NCI-H1092 (cell line): ENCODE measurements at regions not wholly inside any gene's neighbourhood (a gene's known extent, or its start where the extent isn't known, plus 50 kb on each side); places are given as distances from the start of the nearest gene placed in this dataset.
"Not testable (repeated sequence)": the region's sequence is repeated elsewhere in the genome, so short reads cannot be mapped to it uniquely, and the experiment has no call there.

ENCODE experiments used
- DNase-seq: peaks from one replicate; lab custom pipeline; 2025; lab: John Stamatoyannopoulos, UW

GRCh38 chr3:3447641-3448040 is 268.1 kb upstream of the CRBN start:
- DNase-seq = no peak

DNA sequence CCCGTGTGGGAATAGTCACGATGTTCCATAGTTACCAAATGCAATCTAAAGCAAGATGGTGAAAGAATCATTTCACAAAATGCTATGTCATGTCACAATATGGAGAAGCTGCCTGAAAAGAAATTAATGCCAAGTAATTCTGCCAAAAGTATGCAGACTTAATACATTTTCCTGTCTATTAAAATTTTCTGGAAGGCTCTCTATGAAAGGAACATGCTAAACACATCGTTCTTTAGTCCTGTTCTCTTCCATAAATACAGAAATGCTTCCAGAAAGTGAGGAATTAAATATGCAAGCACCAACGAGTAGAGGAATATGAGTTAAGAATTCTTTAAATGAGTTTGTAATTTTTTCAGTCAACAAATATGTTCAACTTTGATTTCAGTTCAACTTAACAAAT is 266.8 kb upstream of the CRBN start:
- DNase-seq = no peak

- no peak for DNase-seq
Measured at GRCh38 chr3:3443482-3443881, 264.0 kb upstream of the CRBN start.

DNA sequence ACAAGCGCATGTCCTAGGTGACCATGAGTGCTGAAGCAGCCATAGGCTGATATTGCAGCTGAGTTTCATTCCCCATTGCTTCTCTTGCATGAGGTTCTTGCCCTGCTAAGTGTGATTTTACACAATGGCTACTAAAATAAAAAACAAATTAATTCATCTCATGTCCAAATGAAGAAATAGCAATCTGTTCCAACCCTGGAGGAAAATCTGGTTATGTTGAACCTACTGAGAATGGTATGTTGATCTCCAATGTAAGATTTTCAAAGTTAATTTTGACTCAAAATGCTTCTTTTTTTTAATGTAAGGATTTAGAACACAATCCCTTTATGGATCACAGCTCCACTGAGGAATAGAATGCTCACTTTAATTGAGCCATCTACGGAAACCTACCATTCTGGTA is 254.2 kb upstream of the CRBN start:
- DNase-seq = no peak

DNA sequence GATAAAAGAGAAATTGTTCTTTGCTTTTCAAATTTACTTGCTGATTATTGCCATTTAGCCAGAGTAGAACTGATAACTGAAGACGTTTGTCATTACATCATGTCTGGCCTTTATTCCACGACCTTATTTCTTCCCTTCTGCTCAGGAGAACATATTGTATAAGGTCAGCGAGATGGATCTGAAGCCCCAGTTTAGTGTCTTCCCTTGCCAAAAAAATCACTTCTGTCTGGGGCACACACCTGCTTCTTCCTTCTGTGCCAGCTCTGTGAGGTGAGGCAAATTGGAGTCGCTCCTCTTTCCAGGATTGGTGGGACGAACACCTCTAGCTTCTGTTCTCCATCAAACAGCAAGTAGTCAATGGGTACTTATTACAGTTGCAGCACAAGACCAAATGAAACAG is 250.3 kb upstream of the CRBN start:
- no peak for DNase-seq

- not testable (repeated sequence) for DNase-seq
Measured at GRCh38 chr3:3407707-3408106, 228.2 kb upstream of the CRBN start.

GRCh38 chr3:3405131-3405530 is 225.6 kb upstream of the CRBN start:
- DNase-seq = no peak

DNA sequence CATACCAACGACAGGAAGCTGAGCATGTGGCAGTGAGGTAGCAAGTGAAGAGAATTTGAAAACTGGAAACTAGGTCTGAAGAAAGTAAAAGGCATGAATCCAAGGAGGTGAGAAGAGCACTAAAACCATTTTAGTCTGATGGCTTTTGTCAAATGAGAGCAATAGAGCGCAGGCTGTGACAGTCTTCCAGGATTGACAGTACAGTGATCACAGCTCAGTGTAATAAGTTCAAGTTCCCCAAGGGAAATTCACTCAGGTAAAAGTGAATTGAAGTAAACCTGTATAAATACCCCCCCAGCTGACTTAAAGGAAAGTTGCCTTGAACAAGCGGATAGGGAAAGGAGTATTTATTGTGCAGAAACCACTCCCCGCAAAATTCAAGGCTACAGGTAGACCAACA is 224.2 kb upstream of the CRBN start:
- no peak for DNase-seq

DNA sequence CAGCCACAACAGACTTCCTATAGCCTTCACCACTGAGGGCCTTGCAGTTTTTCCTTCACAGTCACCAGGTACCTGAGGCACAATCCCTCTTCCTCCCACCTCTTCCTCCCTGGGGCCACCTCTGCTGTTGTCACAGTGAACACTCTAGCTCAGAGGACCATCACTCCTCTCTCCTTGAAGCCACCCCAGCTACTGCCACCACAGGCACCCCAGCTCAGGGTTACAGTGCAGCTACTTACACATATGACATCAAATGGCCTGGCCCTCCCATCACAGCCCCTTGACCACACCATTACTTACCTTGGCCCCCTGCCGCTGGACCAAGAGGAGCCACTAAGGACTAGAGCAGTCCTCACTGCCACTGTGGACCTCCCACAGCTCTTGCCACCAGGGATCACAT is 213.5 kb upstream of the CRBN start:
- DNase-seq = no peak

- DNase-seq = no peak
Measured at GRCh38 chr3:3383461-3383860, 204.0 kb upstream of the CRBN start.

DNA sequence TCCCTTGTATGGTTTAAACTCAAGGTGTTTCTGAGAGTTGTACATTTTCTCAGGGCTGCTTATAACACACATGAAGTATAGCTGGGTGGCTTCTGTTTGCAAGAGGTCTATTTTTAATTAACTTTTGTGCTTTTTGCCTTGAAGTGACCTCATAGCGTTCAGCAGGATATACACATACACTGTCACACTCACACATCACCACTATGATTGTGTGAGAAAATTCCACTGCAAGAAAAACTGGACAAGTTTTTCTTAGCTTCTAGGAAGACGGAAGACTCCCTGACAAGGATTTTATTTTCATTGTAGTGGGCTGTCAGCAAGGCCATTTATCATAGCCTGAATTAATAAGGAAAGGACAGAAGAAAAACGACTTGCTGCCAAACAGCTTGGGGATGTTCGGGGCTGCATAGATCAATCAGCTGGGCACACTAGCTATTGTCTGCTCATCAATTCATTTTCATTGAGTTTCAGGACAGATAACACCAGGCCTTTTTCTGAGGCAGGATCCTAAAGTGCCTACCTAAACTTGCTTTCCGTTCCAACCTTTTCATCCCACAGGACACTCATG is 192.8 kb upstream of the CRBN start:
- DNase-seq = no peak

- no peak for DNase-seq
Measured at GRCh38 chr3:3368306-3368705, 188.8 kb upstream of the CRBN start.

DNA sequence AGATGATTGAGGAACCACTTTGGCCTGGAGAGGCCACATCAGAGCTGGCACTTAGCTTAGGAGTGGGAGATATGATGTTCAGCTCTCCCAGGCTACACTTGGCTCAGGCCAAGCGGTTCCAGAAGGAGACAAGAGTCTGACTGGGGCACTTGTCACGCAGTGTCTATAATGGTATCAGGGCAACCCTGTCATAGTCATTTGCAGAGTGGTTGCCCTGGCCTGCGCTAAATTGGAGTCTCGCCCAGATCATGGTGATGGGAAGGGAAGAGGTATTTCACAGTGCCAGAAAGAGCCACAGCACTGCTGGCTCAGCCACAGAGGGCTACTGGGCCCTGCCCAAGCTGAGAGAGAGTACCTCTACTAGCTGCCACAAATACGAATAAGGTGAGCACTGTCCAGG is 186.9 kb upstream of the CRBN start:
- DNase-seq = no peak

DNA sequence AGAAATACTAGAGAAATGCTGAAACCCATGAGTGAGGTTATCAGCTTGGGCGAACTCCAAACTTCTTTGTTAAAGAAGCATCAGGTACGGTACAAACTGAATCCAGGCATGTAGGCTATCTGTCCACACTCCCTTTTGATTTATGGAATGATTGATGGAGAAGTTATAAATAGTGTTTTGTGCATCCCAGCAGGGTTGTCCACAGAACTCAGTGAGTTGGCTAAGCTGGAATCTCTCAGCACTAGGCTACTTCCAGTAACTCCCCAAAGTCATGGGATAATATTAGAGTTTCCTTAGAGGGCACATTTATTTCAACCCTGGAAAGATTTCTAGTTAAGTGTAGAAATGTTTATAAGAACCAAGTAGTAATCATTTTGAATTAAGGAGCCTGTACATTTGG is 186.2 kb upstream of the CRBN start:
- no peak for DNase-seq

- no peak for DNase-seq
Measured at GRCh38 chr3:3356846-3357245, 177.4 kb upstream of the CRBN start.

DNA sequence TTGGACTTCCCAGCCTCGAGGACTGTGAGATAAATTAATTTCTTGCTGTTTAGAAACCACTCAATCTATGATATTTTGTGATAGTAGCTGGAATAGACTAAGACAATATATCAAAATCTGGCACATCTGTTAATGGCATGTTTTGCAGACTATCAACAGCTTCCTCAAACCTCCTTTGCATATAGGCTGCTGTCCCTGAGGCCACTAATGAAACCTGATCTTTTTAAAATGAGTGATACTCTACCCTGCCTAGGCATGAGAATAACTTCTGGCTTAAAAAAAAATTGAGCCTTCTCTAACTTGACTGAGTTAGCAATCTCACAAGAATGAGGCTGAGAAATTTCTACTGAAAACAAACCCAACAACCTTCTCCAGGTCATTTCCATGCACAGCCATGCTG is 176.0 kb upstream of the CRBN start:
- no peak for DNase-seq

DNA sequence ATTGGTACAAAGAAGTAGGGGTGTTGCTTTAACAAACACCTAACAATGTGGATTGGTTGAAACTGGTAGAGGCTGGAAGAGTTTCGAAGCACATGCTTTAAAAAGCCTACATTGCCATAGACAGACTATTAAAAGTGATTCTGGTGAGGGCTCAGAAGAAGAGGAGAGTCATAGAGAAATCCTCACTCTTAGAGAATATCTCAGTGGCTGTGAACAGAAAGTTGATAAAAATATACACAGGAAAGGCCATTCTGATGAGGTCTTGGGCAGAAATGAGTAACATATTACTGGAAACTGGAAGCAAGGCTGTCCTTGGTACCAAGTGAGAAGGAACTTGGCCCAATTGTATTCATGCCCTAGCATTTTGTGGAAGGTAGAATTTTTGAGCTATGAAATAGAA is 173.7 kb upstream of the CRBN start:
- no peak for DNase-seq

DNA sequence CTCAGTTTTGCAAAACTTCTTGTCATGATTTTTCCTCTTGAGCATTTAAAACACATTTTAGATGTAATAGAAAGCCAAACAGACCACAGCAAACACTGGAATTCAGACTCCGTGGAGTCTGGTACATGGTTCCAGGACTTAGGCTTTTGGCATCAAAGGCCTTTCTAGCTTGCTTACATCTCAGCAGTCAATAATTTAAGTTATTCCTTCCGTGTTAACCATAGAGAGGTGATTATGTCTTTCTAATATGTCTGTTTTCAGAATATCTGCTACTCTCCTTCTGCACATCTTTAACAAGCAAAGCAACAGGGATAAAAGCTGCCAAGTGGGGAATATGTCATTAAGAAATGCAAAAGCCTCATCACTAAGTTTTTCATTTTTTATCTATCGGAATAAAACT is 171.7 kb upstream of the CRBN start:
- DNase-seq = no peak

- DNase-seq = not testable (repeated sequence)
Measured at GRCh38 chr3:3347056-3347455, 167.6 kb upstream of the CRBN start.

- DNase-seq = no peak
Measured at GRCh38 chr3:3346556-3346955, 167.1 kb upstream of the CRBN start.

DNA sequence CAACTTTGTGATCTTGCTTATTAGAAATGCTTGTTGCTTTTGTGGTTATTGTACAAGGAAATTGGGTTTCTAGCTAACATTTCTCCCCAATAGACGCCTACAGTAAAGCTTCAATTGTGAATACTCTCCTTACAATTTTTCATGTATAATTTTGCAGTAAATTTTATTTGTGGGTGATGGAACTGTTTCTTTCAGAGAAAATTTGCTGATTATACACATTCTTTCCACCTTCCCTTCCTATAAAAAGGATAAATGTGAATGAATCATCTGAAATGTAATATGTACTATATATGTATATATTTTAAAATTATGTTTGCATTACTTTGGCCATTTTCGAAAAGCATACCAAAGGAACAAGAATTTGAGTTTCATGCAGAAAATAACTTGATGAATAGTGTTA is 162.7 kb upstream of the CRBN start:
- no peak for DNase-seq

DNA sequence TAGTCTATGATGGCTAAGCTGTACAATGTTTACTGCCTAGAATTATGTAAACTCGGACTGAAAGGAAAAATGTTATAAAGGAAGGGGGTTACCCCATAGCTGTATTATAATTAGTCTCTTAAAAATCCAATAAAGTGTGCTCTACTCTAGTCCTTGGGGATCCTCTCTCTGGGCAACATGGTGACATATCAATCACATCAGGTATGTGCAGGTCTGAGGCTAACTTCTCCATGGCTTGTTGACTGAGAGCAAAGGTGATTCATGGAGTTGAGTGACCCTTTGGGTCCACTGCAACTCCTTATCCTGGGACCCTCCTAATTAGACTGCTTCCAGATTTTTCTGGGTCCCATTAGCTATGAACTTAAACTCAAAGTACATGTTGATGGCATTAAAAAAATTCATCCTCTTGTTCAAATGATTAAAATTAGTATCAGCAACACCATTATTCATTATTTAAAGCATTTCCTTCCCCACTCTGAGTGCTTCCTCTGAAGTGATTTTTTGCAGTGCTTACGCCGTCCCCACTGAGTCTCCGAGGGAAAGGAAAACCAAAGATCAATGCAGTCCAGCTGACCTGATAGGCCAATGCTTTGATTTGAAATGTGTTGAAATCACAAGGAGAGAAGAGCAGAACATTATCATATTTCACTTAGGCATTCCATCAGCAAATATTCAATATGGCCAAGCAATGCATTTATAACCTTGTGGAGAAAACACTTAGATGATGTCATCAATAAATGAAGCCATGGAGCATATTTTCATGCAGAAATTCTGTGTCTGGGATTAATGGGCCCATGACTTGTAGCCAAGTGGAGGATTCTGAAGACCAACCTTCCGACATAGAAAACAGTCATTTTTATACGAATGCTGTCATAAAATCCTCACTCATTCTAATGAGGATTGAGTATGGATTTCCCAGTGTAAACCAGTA is 161.7 kb upstream of the CRBN start:
- DNase-seq = no peak

DNA sequence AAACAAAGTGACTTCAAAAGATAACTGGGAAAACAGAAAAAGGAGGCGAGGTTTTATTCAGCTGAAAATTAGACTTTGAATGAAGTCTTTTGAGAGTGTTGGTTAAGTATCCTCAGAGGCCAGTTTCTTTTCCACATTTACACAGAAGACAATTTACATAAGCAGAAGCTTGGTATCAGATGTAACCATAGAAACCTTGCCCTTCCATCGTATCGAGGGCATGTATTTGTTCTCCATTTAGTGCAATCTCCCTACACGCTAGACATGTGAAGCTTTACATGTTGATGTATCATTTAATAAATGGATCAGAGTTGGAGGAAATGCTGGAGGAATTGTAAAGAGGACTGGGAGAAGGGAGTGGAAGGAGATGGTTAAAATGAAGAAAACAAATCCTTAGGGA is 161.0 kb upstream of the CRBN start:
- DNase-seq = no peak

GRCh38 chr3:3335903-3336302 is 156.4 kb upstream of the CRBN start:
- DNase-seq = no peak
